ENCODE measurements at regions not wholly inside any gene's neighbourhood (a gene's known extent, or its start where the extent isn't known, plus 50 kb on each side); places are given as distances from the start of the nearest gene placed in this dataset.
A peak's percentile ranks its signal among the peaks of the same experiment; 100 is the strongest.

GRCh38 chr4:124945422-124945821 lies 232.9 kb upstream of the ANKRD50 start:
- no peak for DNase-seq (ENCODE audit: low read depth, low spot score)
- H3K4me3 ChIP-seq (ENCODE audit: low read depth, low read length): no peak overlapping the region
- no peak for TF ChIP-seq CTCF (IDR thresholded peaks at IDR 0.05; ENCODE audit: insufficient read depth, low read length, missing control alignments)
- CTCF ChIA-PET: no interaction called here
- POLR2A ChIA-PET: no interaction called here

GRCh38 chr4:124943938-124944337 lies 231.4 kb upstream of the ANKRD50 start:
- no peak for TF ChIP-seq CTCF (IDR thresholded peaks at IDR 0.05; ENCODE audit: insufficient read depth, low read length, missing control alignments)
- ChIA-PET CTCF (no interaction called here), POLR2A (no interaction called here)
- no peak overlapping the region for H3K4me3 ChIP-seq (ENCODE audit: low read depth, low read length)
- DNase-seq (ENCODE audit: low read depth, low spot score): no peak

- no peak for DNase-seq (ENCODE audit: low read depth, low spot score)
- no peak for TF ChIP-seq CTCF (IDR thresholded peaks at IDR 0.05; ENCODE audit: insufficient read depth, low read length, missing control alignments)
- POLR2A ChIA-PET: no interaction called here
- H3K4me3 ChIP-seq (ENCODE audit: low read depth, low read length): no peak overlapping the region
- CTCF ChIA-PET: no interaction called here
Observed at GRCh38 chr4:124943145-124943889, 230.8 kb upstream of the ANKRD50 start.

- ChIA-PET CTCF (no interaction called here), POLR2A (no interaction called here)
- no peak for DNase-seq (ENCODE audit: low read depth, low spot score)
- no peak overlapping the region for H3K4me3 ChIP-seq (ENCODE audit: low read depth, low read length)
- TF ChIP-seq CTCF (IDR thresholded peaks at IDR 0.05; ENCODE audit: insufficient read depth, low read length, missing control alignments): no peak
Observed at GRCh38 chr4:124941267-124941666, 228.7 kb upstream of the ANKRD50 start.

GRCh38 chr4:124940387-124940786 lies 227.9 kb upstream of the ANKRD50 start:
- CTCF ChIA-PET: no interaction called here
- H3K4me3 ChIP-seq (ENCODE audit: low read depth, low read length): no peak overlapping the region
- no peak for TF ChIP-seq CTCF (IDR thresholded peaks at IDR 0.05; ENCODE audit: insufficient read depth, low read length, missing control alignments)
- POLR2A ChIA-PET: no interaction called here
- DNase-seq (ENCODE audit: low read depth, low spot score): peak; percentile 91

GRCh38 chr4:124939908-124940307 lies 227.4 kb upstream of the ANKRD50 start:
- ChIA-PET CTCF (no interaction called here), POLR2A (no interaction called here)
- no peak overlapping the region for H3K4me3 ChIP-seq (ENCODE audit: low read depth, low read length)
- no peak for DNase-seq (ENCODE audit: low read depth, low spot score)
- TF ChIP-seq CTCF (IDR thresholded peaks at IDR 0.05; ENCODE audit: insufficient read depth, low read length, missing control alignments): no peak
